DND-41 (cell line): ENCODE measurements at regions not wholly inside any gene's neighbourhood (a gene's known extent, or its start where the extent isn't known, plus 50 kb on each side); places are given as distances from the start of the nearest gene placed in this dataset.

Experiments
- ATAC-seq: fragments of 200-7000 bp; cut with Tn5 transposase; 3 replicates; pipeline ENCODE4 v1.9.1; 2021; ENCODE audit warnings: low read depth; ENCODE audit not compliant: insufficient read depth
- DNase-seq: peaks from one replicate; pipeline ENCODE4 v3.0.0-alpha.2; 2020
- H2AFZ ChIP-seq: 2 replicates; pipeline ENCODE4 v1.6.0; 2012; ENCODE audit warnings: low read depth, low read length
- H3K27ac ChIP-seq: 2 replicates; pipeline ENCODE4 v1.5.1; 2012; ENCODE audit warnings: low read length, inconsistent platforms
- H3K27me3 ChIP-seq: fragments of 200-600 bp; sonication (generic); 2 replicates; pipeline ENCODE4 v1.6.0; 2012; ENCODE audit warnings: low read length, mild to moderate bottlenecking, inconsistent platforms; ENCODE audit not compliant: insufficient read depth, poor library complexity
- H3K36me3 ChIP-seq: 2 replicates; pipeline ENCODE4 v1.5.1; 2012; ENCODE audit warnings: low read length, inconsistent platforms; ENCODE audit not compliant: insufficient read depth
- H3K4me1 ChIP-seq: 2 replicates; pipeline ENCODE4 v1.5.1; 2012; ENCODE audit warnings: mild to moderate bottlenecking, low read length; ENCODE audit not compliant: insufficient read depth
- H3K4me2 ChIP-seq: 2 replicates; pipeline ENCODE4 v1.6.0; 2012; ENCODE audit warnings: mild to moderate bottlenecking, moderate library complexity, low read length, inconsistent platforms; ENCODE audit not compliant: insufficient read depth
- H3K4me3 ChIP-seq, 2 experiments: fragments of 200-600 bp in 1 of 2; shearing (Covaris generic) in 1 of 2; 2 replicates each; pipeline ENCODE4 v1.5.1; 2012 to 2016; ENCODE audit warnings: inconsistent platforms in 2 of 2, low read length in 2 of 2, mild to moderate bottlenecking in 2 of 2, low read depth in 1 of 2, moderate library complexity in 1 of 2
- H3K79me2 ChIP-seq: 2 replicates; pipeline ENCODE4 v1.6.0; 2012; ENCODE audit warnings: low read length, inconsistent platforms; ENCODE audit not compliant: insufficient read depth
- H3K9ac ChIP-seq: 2 replicates; pipeline ENCODE4 v1.6.0; 2012; ENCODE audit warnings: low read depth, mild to moderate bottlenecking, inconsistent platforms, low read length, moderate library complexity
- H3K9me3 ChIP-seq: 2 replicates; pipeline ENCODE4 v1.5.1; 2012; ENCODE audit warnings: low read length, moderate library complexity, mild to moderate bottlenecking, inconsistent platforms; ENCODE audit not compliant: insufficient read depth, severe bottlenecking
- H4K20me1 ChIP-seq: 2 replicates; pipeline ENCODE4 v1.6.0; 2012; ENCODE audit warnings: low read length; ENCODE audit not compliant: insufficient read depth
- CTCF ChIP-seq: IDR thresholded peaks from 2 replicates; pipeline ENCODE4 v1.5.1; 2012; ENCODE audit warnings: borderline replicate concordance, low read length, moderate library complexity, mild to moderate bottlenecking; ENCODE audit not compliant: poor library complexity, severe bottlenecking; ENCODE audit errors: extremely low read depth
- EZH2 ChIP-seq: IDR thresholded peaks from 3 replicates; pipeline ENCODE4 v1.6.1; 2012; ENCODE audit warnings: borderline replicate concordance, low read depth, mild to moderate bottlenecking, moderate library complexity, low read length, inconsistent platforms; ENCODE audit not compliant: severe bottlenecking

DNA sequence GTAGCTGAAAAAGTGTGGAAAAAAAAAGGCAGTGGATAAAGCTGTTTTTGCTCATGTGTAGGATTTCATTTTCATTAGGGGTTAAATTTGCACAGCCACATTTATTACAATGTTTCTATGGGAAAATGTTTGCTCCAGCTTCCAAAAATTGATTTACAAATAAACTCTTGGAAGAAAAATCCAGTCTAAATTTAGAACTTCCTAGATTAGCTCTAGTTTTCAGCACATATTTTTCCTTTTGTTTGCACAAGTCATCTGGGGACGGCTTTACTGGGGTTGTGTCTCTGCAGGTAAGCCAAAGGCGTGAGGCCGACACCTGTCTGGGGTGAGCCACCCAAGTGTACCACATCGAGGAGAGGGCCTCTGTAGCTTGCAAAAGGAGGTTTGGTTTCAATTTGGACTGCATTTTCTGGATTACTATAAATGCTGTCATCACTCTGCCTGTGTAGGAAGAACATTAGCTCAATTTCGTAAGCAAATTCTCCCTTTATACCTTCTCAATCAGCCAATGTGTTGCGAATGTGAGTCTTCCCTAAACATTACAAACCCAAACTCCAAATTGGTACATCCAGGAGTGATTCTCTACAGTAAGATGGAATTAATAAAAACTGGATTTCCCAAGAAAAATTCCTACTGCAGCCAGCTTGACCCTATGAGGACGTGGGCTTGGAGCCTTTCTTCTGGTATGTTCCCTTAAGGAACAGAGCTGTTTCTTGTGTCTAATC lies 89.5 kb upstream of the ZNF438 start:
- no peak for ATAC-seq
- Histone ChIP-seq H3K4me1 (peaks cover 16% of the 10 kb centered on the region), H3K9me3 (no peaks in the 10 kb centered on the region), H3K4me3 (no peak overlapping the region), H2AFZ (no peak overlapping the region), H3K27ac (no peak overlapping the region), H3K27me3 (no peaks in the 10 kb centered on the region), H3K79me2 (no peaks in the 10 kb centered on the region), H4K20me1 (no peaks in the 10 kb centered on the region), H3K9ac (no peak overlapping the region), H3K4me2 (no peak overlapping the region), H3K36me3 (no peaks in the 10 kb centered on the region)
- no peak for DNase-seq
- TF ChIP-seq CTCF, result no peak
- TF ChIP-seq EZH2, result no peak

- TF ChIP-seq CTCF (no peak), EZH2 (no peak)
- no peak overlapping the region for H3K4me3 ChIP-seq
- H3K79me2 ChIP-seq, result no peaks in the 10 kb centered on the region
- H3K27ac ChIP-seq, result no peak overlapping the region
- no peak overlapping the region for H3K9ac ChIP-seq
- DNase-seq (no peak), ATAC-seq (no peak)
- H3K36me3 ChIP-seq, result no peaks in the 10 kb centered on the region
- peaks cover 9% of the 10 kb centered on the region for H3K4me1 ChIP-seq
- no peaks in the 10 kb centered on the region for H3K27me3 ChIP-seq
- H3K9me3 ChIP-seq, result no peaks in the 10 kb centered on the region
- H3K4me2 ChIP-seq, result no peak overlapping the region
- H4K20me1 ChIP-seq, result no peaks in the 10 kb centered on the region
- H2AFZ ChIP-seq, result no peak overlapping the region
Observed at GRCh38 chr10:31121757-31122577, 90.3 kb upstream of the ZNF438 start.

- Histone ChIP-seq H3K27me3 (no peaks in the 10 kb centered on the region), H3K4me1 (peaks cover 15% of the 10 kb centered on the region), H2AFZ (no peak overlapping the region), H3K27ac (no peak overlapping the region), H4K20me1 (no peaks in the 10 kb centered on the region), H3K79me2 (no peaks in the 10 kb centered on the region), H3K9me3 (no peaks in the 10 kb centered on the region), H3K9ac (no peak overlapping the region), H3K4me2 (no peak overlapping the region), H3K4me3 (no peak overlapping the region), H3K36me3 (no peaks in the 10 kb centered on the region)
- DNase-seq (no peak), ATAC-seq (no peak)
- TF ChIP-seq EZH2 (no peak), CTCF (no peak)
Observed at GRCh38 chr10:31123946-31124345, 92.3 kb upstream of the ZNF438 start.
